GM06990 (cell line): ENCODE measurements at regions not wholly inside any gene's neighbourhood (a gene's known extent, or its start where the extent isn't known, plus 50 kb on each side); places are given as distances from the start of the nearest gene placed in this dataset.

Source experiments
- DNase-seq: peaks from one replicate; pipeline ENCODE4 v3.0.0-alpha.2; 2011; ENCODE audit not compliant: insufficient read length; ENCODE audit errors: extremely low read depth
- H3K27me3 ChIP-seq: replicated peaks from 2 replicates; pipeline ENCODE4 v1.6.0; 2011; ENCODE audit warnings: low read length; ENCODE audit not compliant: control insufficient read depth, insufficient read depth
- H3K36me3 ChIP-seq: 2 replicates; pipeline ENCODE4 v1.5.1; 2011; ENCODE audit warnings: low read length; ENCODE audit not compliant: control insufficient read depth, insufficient read depth
- H3K4me3 ChIP-seq: replicated peaks from 2 replicates; pipeline ENCODE4 v1.5.1; 2011; ENCODE audit warnings: low read depth, mild to moderate bottlenecking, control low read depth, low read length
- TF ChIP-seq, protein P1 (sequence below): IDR thresholded peaks from 2 replicates; pipeline ENCODE4 v1.5.1; 2011; ENCODE audit warnings: low read length, control low read depth, mild to moderate bottlenecking, inconsistent platforms; ENCODE audit not compliant: insufficient read depth, poor library complexity, severe bottlenecking

DNA sequence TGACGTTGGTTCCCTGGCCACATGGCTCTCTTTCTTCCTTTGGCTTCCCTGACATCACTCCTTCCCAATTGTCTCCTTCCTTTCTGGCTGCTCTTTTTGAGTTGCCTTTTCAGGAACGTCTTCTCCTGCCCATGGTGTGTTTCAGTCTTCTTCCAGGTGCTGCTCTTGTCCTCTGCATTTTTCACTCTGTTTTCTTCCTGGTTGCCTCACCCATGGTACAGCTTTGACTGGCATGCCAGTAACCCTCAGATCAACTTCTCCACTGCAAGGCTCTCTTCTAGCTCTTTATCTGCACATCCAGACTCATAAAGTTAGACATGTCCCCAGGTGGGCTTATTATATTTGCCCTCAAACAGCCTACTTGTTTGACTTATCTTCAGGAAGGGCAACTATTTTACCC, 91.0 kb upstream of the ANKH start:
- Histone ChIP-seq H3K4me3 (no peak overlapping the region), H3K27me3 (no peaks in the 10 kb centered on the region), H3K36me3 (no peaks in the 10 kb centered on the region)
- TF ChIP-seq, protein P1, sequence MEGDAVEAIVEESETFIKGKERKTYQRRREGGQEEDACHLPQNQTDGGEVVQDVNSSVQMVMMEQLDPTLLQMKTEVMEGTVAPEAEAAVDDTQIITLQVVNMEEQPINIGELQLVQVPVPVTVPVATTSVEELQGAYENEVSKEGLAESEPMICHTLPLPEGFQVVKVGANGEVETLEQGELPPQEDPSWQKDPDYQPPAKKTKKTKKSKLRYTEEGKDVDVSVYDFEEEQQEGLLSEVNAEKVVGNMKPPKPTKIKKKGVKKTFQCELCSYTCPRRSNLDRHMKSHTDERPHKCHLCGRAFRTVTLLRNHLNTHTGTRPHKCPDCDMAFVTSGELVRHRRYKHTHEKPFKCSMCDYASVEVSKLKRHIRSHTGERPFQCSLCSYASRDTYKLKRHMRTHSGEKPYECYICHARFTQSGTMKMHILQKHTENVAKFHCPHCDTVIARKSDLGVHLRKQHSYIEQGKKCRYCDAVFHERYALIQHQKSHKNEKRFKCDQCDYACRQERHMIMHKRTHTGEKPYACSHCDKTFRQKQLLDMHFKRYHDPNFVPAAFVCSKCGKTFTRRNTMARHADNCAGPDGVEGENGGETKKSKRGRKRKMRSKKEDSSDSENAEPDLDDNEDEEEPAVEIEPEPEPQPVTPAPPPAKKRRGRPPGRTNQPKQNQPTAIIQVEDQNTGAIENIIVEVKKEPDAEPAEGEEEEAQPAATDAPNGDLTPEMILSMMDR = no peak
- no peak for DNase-seq

DNA sequence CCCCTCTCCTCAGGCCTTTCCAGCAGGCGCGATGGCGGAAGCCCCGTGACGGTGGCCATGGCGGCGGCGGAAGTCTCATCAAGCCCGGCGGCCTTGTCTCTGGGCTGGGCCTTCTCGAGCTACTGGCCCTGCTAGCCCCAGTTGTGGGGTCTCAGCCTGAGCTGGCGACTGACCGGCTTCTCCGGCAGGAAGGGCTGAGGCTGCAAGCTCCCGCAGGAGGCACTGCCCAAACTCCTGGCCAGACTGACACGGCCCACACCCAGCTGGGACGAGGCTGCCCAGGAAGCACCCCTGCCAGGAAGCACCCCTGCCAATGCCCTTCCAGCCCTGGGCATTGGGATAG, 88.5 kb upstream of the ANKH start:
- TF ChIP-seq, protein P1 = no peak
- Histone ChIP-seq H3K36me3 (no peaks in the 10 kb centered on the region), H3K4me3 (no peak overlapping the region), H3K27me3 (no peaks in the 10 kb centered on the region; the same call in 1 of the 2 replicates)
- DNase-seq = no peak

DNA sequence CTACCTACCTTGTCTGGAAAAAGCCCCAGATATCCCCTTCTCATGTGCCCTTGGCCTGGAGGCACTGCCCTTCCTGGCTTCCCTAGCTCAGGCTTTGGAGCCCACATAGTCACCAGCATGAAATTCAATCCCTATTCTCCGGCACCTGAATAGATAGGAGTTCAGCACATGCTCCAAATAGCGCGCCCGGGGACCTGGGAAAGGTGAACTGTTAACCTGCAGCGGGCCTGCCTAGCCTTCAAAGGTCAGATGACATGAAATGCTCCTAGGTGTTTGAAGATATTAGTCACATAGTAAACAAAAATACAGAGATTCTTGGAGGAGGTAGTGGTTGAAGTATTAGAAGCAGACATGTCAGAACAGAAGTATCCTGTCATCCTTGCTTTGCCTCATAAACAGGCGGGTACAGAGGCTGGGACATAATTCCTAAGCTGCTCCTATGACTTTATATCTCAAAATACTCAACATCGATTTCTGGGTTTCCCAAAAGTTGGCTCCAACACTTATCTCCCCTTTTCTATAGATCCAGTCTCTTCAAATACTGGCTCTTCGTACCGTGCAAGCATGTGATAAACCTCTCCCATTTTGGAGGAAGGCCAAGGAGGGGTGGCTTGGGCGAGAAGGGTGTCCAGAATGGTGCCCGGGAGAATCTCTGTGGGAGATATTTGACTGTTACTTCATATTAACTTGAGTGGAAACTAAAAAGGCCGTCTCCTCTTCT, 88.0 kb upstream of the ANKH start:
- Histone ChIP-seq H3K27me3 (no peaks in the 10 kb centered on the region; the same call in 1 of the 2 replicates), H3K4me3 (no peak overlapping the region), H3K36me3 (no peaks in the 10 kb centered on the region)
- DNase-seq = no peak
- TF ChIP-seq, protein P1 = no peak

DNA sequence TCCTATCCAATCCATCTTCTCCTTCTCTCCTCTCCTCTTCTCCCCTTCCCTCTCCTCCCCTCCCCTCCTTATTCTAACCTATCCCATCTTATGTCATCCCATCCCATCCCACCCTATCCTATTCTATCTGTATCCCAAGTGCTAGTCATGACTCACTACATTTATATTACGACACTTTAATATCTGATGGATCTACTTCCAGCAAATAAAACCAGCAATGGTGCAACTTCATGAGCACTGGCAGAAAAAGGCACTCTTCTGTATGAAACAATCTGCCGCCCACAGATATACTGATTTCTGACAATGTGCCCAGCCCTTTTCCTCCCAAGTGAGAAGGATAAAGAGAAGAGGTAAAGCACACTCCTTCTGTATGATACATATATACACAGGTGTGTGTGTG, 86.6 kb upstream of the ANKH start:
- Histone ChIP-seq H3K4me3 (no peak overlapping the region), H3K27me3 (no peaks in the 10 kb centered on the region; the same call in 1 of the 2 replicates), H3K36me3 (no peaks in the 10 kb centered on the region)
- TF ChIP-seq, protein P1 = no peak
- DNase-seq = no peak

DNA sequence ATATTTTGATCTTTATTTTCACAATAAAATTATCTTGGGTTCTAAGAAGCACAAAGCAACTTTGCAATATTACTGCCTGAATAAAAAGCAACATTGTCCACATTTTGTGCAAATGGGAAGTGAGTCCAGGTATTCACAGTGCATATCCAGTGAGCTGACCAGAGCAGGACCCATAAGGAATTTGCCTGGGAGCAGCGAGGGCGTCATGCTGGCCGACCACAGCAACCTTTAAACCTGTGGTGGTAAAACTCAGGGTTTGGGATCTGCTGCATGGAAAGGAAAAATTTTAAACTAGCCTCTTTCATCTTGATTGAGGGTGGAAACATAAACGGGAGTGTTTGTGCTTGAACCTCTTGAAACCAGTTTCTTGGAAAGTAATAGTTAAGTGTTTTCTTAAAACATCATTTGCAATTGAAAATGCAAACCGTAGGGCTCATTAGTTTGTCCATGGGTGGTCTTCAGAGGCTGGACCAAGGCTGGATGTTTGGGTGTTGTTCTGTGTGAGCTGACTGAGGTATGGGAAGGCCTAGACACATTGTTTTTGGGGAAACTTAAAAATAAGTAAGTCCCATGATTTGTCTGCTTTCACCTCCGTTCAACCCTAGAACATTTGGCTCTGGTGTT, 85.0 kb upstream of the ANKH start:
- no peaks in the 10 kb centered on the region for H3K36me3 ChIP-seq
- TF ChIP-seq, protein P1 = no peak
- no peak overlapping the region for H3K4me3 ChIP-seq

More for the DNA sequence above, 85.0 kb upstream of the ANKH start:
- H3K27me3 ChIP-seq = no peaks in the 10 kb centered on the region; the same call in 1 of the 2 replicates
- no peak for DNase-seq
